Caki2 (cell line): ENCODE measurements at regions not wholly inside any gene's neighbourhood (a gene's known extent, or its start where the extent isn't known, plus 50 kb on each side); places are given as distances from the start of the nearest gene placed in this dataset.
"Not testable (repeated sequence)": the region's sequence is repeated elsewhere in the genome, so short reads cannot be mapped to it uniquely, and the experiment has no call there.

ENCODE experiments used
- DNase-seq: peaks from one replicate; pipeline ENCODE4 v3.0.0-alpha.2; 2015; ENCODE audit warnings: low read depth
- in situ Hi-C: cut with HindIII; loops from 2 replicates; pipeline ENCODE4 v1.10.0; 2016; ENCODE audit warnings: low sequenced_read_pairs, low pct_unique_long_range_greater_than_20kb, mixed read lengths

GRCh38 chr4:29636961-29637360 is 1083.2 kb upstream of the PCDH7 start:
- DNase-seq, result no peak
- in situ Hi-C loops, result no loop called here

DNA sequence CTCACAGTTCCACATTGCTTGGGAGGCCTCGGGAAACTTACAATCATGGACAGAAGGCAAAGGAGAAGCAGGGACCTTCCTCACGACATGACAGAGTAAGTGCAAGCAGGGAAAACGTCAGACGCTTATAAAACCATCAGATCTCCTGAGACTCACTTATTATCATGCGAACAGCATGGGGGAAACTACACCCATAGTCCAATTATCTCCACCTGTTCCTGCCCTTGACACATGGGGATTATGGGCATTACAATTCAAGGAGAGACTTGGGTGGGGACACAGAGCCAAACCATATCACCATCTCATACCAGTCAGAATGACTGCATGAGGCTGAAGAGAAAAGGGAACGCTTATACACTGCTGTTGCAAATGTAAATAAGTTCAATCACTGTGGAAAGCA is 1066.9 kb upstream of the PCDH7 start:
- no peak for DNase-seq
- in situ Hi-C loops, result no loop called here

DNA sequence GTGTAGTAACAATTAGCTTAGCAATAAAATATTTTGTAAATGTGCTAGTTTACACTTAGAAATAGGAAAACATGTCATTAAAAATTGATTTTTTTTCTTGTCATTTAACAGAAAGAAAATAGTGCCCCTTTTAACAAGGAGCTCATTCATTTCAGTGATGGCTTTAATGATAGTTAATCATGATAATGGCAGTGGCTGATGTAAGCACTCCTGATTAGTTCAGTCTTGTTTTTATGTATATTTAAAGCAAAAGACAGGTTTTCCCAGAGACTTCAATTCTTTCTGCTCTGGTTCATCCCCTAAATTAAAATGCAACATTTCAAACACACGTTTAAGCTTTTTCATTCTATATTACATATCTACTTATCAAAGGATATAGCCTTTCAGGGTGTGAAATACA is 1039.5 kb upstream of the PCDH7 start:
- in situ Hi-C loops, result no loop called here
- no peak for DNase-seq

DNA sequence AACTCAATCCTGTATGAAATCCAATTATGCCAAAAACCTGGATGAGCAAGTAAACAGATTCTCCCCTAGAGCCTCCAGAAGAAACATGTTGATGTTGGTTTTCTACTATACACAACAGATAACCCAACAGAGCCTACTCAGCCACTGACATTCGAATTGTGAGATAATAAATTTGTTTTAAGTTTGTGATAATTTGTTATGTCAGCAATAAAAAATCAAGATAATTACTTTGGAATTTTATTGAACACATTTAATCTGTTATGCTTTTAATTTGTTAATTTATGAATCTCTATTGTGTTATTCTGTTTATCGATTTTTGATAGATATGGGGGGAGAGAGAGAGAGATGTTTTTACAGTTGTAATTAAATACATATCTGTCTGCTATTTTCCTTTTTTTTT is 1016.1 kb upstream of the PCDH7 start:
- DNase-seq, result no peak
- in situ Hi-C loops, result no loop called here

DNA sequence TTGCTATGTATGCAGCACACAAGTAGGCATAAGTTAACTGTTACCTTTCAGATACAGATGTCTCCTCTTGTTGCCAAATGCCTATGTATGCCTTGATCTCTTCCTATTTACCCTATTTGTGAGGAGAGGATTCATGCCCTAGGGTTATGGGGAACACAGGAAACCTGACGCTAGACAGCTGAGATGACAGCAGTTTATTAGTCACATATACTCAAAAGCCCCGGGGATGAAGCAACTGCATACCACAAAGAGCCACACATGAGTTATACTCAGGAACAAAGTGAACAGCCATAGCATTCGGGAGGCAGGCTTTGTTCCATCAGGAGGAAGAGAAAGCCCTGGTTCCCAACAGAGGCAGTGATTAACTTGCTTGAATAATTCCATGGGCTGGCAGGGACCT is 1011.7 kb upstream of the PCDH7 start:
- DNase-seq, result no peak
- in situ Hi-C loops, result no loop called here

- in situ Hi-C loops, result no loop called here
- DNase-seq, result no peak
Observed at GRCh38 chr4:29710519-29710918, 1009.6 kb upstream of the PCDH7 start.

DNA sequence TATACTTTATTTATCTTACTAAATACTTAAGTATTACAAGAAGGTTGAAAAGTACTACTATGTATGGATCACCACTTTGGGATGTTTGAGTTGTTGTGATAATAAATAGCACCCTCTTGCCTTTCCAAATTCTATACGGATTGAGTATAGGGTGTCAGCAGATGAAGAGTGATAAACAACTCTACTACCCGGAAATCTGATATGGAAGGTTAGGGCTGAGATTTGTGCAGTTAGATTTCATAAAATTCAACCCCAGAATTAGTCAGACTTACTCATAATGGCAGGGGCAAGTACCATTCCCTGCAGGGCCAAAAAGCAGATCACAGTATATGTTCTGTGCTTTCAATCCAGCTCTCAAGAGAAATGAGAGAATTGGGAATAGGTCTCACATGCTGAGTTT is 1008.9 kb upstream of the PCDH7 start:
- no peak for DNase-seq
- in situ Hi-C loops, result no loop called here

- DNase-seq, result peak; percentile 4
- in situ Hi-C loops, result no loop called here
Observed at GRCh38 chr4:29717287-29718057, 1002.7 kb upstream of the PCDH7 start.

DNA sequence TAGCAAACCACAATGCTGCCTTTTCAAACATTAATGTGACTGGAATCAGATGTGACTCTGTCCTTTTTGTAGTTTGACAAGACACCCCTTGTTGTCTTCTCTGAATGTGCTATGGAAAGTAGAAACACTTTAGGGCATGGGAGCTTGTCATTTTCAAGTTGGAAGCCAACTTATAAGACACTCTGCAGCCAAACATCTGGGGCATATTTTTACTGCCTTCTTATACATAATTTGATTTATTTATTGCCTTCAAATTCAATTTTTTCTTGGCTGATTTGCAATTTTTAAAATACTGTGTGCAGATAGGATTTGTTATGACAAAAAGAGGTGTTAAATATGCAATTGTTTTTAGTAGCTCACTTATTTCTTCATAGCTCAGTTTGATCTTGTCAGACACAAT is 1002.0 kb upstream of the PCDH7 start:
- in situ Hi-C loops, result no loop called here

GRCh38 chr4:29722253-29722652 is 997.9 kb upstream of the PCDH7 start:
- DNase-seq, result no peak
- in situ Hi-C loops, result no loop called here

More for the DNA sequence above, 1002.0 kb upstream of the PCDH7 start:
- DNase-seq, result no peak

- no peak for DNase-seq
- in situ Hi-C loops, result no loop called here
Observed at GRCh38 chr4:29726938-29727337, 993.2 kb upstream of the PCDH7 start.

DNA sequence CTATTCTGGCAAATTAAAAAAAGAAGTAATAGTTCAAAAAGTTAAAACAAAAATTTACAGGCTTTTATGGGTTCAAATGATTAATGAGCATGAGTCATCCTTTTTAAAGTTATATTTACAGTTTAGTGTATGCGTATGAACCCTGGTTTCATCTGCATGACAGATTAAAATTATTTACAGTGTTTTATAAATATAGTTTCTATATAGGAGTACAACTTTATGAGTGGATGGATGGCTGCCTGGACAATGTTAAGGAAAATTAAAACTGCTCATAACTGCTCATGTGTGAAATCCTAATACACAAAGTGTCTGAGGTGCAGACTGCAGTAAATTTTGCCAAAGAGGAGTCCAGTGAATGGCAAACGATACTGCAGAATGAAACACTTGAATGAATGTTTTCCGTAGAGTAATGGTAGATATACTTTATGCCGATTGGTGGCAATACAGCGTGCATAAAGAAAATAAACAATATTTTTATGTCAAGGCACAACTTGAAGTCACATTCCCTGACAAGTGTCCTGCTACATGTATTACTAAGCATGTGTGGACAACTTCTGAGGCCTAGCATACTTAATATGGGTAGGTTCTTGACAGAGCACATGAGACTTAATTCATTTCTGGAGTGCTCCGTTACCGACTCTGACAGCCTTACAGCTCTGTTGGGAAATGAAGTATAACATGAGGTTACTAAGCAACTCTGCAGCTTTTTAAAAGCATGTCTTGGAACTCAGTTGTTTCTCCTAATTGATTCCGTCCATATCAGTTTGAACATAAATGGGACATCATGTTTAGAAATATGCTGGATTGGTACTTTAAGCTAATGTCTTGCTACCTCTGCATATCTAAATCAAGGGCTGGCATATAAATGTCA is 985.6 kb upstream of the PCDH7 start:
- no peak for DNase-seq

GRCh38 chr4:29756966-29757365 is 963.2 kb upstream of the PCDH7 start:
- DNase-seq, result no peak
- in situ Hi-C loops, result no loop called here

More for the DNA sequence above, 985.6 kb upstream of the PCDH7 start:
- in situ Hi-C loops, result no loop called here

- in situ Hi-C loops, result no loop called here
- no peak for DNase-seq
Observed at GRCh38 chr4:29762151-29762550, 958.0 kb upstream of the PCDH7 start.

DNA sequence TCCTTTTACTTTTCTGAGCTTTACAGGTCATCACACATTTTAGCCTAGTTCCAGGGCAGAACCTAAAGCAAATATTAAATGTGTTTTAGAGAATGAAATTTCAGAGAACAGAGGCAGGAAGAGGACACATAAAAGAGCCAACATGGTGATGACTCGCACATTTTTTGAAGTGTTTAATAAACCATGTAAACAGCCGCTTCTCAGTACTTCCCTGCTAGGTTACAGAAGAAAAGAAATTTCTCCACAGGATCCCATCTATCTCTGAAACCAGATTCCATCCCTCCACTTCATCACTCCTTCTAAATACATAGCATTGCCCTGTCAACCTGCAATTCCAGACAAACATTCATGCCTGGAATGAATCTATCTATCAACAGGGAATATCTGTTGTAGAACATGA is 949.5 kb upstream of the PCDH7 start:
- in situ Hi-C loops, result no loop called here
- no peak for DNase-seq

- DNase-seq, in situ Hi-C loops: not testable (repeated sequence)
Observed at GRCh38 chr4:29788123-29788522, 932.0 kb upstream of the PCDH7 start.

DNA sequence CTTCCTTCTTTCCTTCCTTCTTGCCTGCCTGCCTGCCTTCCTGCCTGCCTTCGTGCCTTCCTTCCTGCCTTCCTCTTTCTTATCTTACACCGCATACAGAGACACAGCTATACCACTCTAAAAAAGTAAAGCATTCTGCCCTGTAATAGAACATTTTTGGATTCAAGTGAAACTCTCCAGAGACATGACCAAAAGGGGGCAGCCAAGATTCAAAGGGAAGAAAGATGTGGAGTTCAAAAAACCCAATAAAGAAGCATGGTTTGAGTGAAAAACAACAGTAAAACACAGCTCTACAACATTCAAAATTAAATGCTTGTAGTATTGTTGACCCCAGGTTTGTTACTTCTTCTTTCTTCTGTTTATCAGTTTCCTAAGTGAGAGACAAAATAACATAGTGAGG is 914.9 kb upstream of the PCDH7 start:
- DNase-seq, result no peak
- in situ Hi-C loops, result no loop called here

- no peak for DNase-seq
- in situ Hi-C loops, result no loop called here
Observed at GRCh38 chr4:29805916-29806480, 914.2 kb upstream of the PCDH7 start.

GRCh38 chr4:29817961-29818360 is 902.2 kb upstream of the PCDH7 start:
- no peak for DNase-seq
- in situ Hi-C loops, result no loop called here
